SKM-1 (cell line): ENCODE measurements at regions not wholly inside any gene's neighbourhood (a gene's known extent, or its start where the extent isn't known, plus 50 kb on each side); places are given as distances from the start of the nearest gene placed in this dataset.
"Not testable (repeated sequence)": the region's sequence is repeated elsewhere in the genome, so short reads cannot be mapped to it uniquely, and the experiment has no call there.

Experiments used
- DNase-seq: peaks from one replicate; lab custom pipeline; 2025; ENCODE audit not compliant: unreplicated experiment; lab: John Stamatoyannopoulos, UW

GRCh38 chr12:131213896-131214442, 260.3 kb downstream of the ADGRD1 start:
- no peak for DNase-seq

GRCh38 chr12:131214936-131215335, 261.2 kb downstream of the ADGRD1 start:
- DNase-seq, result not testable (repeated sequence)

DNA sequence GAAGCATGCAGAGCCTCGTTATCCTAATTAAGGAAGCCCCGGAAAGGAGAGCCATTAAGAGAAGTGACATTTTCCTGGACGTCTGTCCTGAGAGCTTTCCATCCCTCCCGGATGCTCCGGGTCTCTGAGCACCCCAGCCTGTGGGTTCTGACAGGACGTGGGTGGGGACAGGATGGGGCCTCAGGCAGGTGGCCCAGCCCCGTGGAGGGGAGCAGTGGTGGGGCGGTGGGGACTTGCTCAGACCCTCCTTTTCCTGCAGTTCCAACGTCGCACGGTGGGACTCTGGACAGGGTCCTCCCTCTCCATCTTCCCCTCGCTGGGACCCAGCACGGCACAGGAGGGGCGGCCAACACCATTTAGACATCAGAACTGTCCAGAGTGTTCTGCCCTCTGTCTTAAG, 262.9 kb downstream of the ADGRD1 start:
- DNase-seq, result not testable (repeated sequence)

- no peak for DNase-seq
Measured at GRCh38 chr12:131217024-131217586, 263.4 kb downstream of the ADGRD1 start.

DNA sequence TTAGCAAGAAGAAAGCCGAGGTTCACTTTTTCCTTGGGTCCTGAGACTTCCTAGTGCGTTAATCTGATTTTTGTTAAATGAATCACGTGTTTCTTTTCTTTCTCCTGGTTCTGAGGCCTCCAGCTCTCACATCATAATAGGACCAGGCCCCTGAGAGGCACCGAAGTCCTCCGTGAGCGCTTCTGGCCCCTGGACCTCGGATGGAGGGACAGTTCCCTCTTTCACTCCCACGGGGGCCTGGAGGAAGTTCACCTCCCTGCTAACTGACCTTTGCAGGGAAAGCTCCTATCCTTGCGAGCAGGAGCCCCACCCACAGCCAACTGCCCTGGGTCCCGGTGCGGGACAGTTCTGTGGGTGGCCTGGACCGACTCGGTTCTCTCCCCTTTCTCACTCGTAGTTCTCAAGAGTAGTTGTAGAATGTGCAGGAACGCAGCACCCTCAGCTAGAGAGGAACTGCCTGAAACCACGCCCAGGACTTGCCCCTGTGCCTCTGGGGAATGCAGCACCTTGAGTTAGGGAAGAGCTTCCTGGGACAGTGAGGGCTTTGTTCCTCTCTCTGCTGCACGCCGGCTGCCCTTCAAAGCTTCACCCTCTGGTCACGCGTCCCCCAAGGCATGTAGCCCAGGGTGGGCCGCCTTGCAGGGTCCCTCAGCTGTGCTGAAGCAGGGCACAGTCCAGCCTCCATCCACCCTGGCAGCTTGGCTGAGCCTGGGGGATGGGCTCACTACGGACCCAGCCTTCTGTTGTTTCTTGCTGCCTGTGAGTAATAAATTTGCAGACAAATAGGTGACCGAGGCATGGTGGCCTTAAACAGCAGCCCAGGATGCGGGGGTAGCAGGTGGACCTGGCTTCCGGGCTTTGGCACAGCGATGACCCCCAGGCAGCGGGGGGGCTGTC, 264.6 kb downstream of the ADGRD1 start:
- no peak for DNase-seq

- DNase-seq, result no peak
Measured at GRCh38 chr12:131218923-131219669, 265.4 kb downstream of the ADGRD1 start.

- DNase-seq, result no peak
Measured at GRCh38 chr12:131219670-131220330, 266.1 kb downstream of the ADGRD1 start.

- no peak for DNase-seq
Measured at GRCh38 chr12:131220331-131220685, 266.6 kb downstream of the ADGRD1 start.

DNA sequence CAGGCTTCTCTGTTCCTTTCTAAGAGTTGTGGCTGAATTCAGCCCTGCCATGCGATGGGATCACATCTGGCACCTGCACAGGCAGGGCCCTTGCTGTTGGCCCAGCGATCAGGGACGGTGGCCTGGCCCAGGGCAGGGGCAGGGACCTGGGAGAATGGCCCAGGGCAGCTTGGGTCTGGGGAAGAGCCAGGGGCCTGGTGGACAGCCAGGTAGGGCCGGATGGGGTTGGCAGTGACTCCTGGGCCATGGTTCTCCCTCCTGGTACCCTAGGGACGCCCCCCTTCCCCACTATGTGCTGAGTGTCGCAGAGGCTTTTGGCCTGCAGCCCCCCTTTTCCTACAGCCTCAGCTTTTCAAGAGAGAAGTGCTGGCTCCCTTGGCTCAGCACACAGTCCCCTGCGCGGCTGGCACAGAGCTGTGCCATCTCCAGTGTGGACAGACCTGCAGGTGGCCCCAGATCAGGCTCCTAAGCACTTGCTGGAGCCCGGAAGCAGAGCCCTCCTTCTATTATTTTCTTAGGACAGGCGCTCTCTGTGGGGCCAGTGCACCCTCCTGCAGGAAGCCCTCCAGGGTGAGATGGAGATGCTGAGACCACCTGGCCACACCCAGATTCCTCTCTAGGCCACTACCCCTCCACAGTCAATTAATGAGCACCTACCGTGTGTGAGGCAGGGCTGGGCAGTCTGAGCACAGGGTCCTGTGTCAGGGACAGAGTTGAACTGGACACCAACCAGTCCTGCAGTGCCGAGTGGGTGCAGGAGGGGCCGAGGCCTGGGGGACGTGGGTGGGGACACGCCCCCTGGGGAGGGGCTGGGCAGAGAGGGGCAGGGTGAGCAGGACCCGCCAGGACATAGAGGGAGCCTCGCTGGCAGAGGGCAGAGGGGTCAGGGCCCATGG, 267.6 kb downstream of the ADGRD1 start:
- no peak for DNase-seq

GRCh38 chr12:131221957-131222328, 268.2 kb downstream of the ADGRD1 start:
- no peak for DNase-seq

DNA sequence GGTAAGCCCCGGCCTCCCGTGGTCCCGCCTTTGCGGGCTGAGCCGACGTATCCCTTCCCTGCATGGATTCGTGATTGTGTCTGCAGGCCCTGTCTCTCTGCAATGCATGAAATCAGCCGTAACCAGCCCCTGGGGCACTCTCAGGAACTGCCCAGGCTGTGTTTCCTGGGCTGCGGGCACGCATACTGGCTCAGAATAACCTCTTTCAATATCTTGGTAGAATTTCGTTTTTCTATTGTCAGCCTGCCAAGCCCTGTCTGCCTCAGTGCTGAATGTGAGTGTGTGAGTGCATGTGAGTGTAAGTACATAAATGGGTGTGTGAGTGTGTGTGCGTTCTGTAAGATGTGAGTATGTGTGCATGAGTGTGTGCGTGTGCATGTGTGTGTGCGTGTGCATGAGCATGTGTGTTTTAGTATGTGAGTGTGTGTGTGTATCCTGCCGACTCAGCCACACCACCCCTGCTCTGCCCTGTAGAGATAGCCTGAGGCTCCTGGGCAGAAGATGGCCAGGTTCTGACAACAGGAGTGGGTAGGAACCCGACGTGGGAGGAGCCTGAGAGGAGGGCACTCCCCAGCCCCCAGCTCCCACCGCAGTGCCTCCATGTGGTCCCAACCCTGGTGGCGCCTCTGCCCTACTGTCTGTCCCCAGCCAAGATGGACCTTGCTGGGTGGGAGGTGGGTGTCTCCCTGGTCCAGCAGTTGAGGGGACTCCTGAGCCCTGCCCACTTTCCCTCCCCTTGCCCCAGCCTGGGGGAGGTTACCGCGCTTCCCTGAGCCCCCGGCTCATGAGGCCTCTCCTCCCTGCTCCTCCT, 268.8 kb downstream of the ADGRD1 start:
- no peak for DNase-seq

DNA sequence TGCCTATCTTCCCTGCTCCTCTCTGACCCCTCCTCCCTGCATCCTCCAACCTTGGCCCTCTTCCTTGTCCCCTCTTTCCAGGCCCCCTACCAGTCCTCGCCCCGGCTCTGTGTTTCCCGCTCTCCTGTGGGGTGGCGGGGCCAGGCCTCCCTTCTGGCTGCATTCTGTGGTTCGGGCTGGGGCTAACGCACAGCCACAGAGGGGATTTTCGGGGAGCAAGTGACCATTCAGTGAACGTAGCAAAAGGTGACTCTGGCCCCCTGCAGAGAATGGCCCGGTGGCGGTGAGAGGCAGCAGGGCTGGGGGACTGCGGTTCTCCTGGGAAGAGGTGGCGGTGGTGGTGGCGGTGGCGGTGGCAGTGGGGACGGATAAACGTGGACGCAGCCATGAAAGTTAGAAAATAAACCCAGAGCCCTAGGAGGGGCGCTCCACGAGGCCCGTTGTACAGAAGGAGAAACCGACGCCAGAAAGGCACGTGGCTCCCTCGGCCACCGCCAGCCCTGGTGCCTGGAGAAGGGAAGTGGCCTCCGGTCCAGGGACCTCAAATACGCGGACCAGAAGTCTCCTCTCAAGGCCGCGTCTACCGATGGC, 269.6 kb downstream of the ADGRD1 start:
- no peak for DNase-seq

DNA sequence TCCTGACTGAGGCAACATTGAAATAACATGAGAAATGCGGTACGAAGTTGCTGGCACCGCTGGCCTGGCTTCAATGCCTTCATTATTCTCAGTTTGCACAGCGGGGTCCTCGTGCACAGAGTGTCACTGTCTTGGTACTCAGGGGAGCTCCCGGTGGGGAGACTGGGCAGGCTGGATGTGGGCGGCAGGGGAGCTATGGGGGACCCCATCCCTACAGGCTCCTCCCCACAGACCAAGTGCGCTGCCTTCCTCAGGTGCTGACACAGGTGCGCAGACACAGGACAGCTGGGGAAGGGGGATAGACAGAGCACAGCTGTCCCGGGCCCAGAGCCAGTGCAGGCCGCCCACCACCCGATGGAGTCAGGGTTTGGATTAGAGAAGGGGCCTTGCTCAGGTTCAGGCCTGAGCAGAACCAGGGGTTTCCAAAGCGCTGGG, 270.1 kb downstream of the ADGRD1 start:
- no peak for DNase-seq

DNA sequence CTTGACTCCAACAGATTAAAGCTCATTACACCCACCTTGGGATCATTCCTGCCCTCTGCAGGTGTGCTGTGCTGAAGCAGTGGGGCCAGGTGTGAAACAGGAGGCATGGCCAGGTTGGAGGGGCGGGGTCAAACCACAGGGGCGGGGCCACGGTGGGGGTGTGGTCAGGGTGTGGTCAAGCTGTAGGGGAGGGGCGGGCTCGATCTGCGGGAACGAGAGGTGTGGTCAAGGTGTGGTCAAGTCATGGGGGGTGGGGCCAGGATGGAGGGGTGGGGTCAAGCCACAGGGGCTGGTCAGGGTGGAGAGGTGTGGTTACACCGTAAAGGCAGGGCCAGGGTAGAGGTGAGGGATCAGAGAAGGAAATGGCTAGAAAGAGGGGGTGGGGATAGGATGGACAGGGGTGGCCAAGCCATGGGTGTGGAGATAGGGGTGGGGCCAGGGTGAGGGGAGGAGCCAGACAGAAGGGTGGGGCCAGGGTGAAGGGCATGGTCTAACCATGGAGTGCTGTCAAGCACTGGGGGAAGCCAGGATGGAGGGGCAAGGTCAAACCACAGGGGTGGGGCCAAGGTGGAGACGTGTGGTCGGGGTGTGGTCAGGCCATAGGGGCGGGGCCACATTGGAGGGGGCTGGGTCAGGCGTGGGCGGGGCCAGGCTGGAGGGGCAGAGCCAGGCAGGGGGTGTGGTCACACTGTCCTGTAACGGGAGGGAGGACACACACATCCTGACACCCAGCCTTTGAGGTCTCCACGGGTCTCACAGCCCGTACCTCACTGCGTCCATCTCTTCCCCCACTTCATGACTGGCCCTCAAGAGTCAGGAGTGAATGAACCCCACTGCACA, 270.7 kb downstream of the ADGRD1 start:
- DNase-seq, result not testable (repeated sequence)

DNA sequence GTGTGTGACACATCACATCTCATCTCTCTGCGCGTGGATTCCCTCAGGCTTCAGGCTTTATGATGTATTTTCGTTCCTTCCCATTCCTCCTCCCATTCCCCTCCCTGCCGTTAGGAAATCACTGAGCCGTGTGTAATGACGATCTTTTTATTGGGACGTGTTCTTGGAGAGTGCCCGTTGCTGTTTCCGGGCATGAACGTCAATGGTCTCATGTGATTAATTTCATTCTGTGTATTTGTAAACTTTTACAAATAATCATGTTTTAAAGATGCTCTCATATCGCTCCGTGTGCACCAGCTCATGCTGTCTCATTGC, 271.3 kb downstream of the ADGRD1 start:
- DNase-seq, result not testable (repeated sequence)

GRCh38 chr12:131226345-131227265, 272.9 kb downstream of the ADGRD1 start:
- no peak for DNase-seq

GRCh38 chr12:131227641-131228040, 273.9 kb downstream of the ADGRD1 start:
- not testable (repeated sequence) for DNase-seq
